PC-9 (cell line): ENCODE measurements at regions not wholly inside any gene's neighbourhood (a gene's known extent, or its start where the extent isn't known, plus 50 kb on each side); places are given as distances from the start of the nearest gene placed in this dataset.

Source experiments
- CTCF ChIP-seq: fragments of 200-600 bp; sonication (generic); conservative IDR thresholded peaks from 2 replicates; pipeline ENCODE4 v1.6.1; 2017; ENCODE audit warnings: mixed run types, antibody characterized with exemption, mild to moderate bottlenecking, moderate library complexity
- EZH2 ChIP-seq: fragments of 200-600 bp; sonication (generic); IDR thresholded peaks from 2 replicates; pipeline ENCODE4 v1.8.0; 2017; ENCODE audit warnings: antibody characterized with exemption, low read depth

GRCh38 chr5:105752801-105753200 is 1917.9 kb downstream of the EFNA5 start:
- TF ChIP-seq CTCF (no peak), EZH2 (no peak)
